GM12878 (cell line): ENCODE measurements at regions not wholly inside any gene's neighbourhood (a gene's known extent, or its start where the extent isn't known, plus 50 kb on each side); places are given as distances from the start of the nearest gene placed in this dataset.

ENCODE experiments used
- ATAC-seq: fragments of 200-7000 bp; cut with Tn5 transposase; 3 replicates; pipeline ENCODE4 v1.9.1; 2020; ENCODE audit warnings: mild to moderate bottlenecking, moderate library complexity
- BruUV-seq: library from RNA; stranded (reverse); fragments of 400-500 nt; replicated peaks from 2 replicates; lab custom pipeline; 2021; lab: Mats Ljungman, UMichigan
- CTCF ChIA-PET: fragments of 300-600 bp; sonication (Branson Sonifier 250); formaldehyde crosslinking; extraction: SDS; loops from one replicate; lab custom pipeline; 2021; ENCODE audit warnings: inconsistent platforms; lab: Yijun Ruan, JAX
- POLR2A ChIA-PET: fragments of 350-600 bp; formaldehyde crosslinking; extraction: SDS; loops from one replicate; lab custom pipeline; 2021; ENCODE audit warnings: inconsistent platforms; lab: Charles Lee
- RAD21 ChIA-PET: fragments of 300-600 bp; sonication (Branson Sonifier 250); formaldehyde crosslinking; loops from one replicate; lab custom pipeline; 2023; ENCODE audit warnings: antibody characterized with exemption; ENCODE audit not compliant: unreplicated experiment; lab: Charles Lee
- SMC1A ChIA-PET: fragments of 300-600 bp; sonication (Branson Sonifier 250); formaldehyde crosslinking; loops from one replicate; lab custom pipeline; 2023; ENCODE audit not compliant: unreplicated experiment, uncharacterized antibody; lab: Charles Lee
- DNase-seq: peaks from one replicate; pipeline ENCODE4 v3.0.0-alpha.2; 2011; ENCODE audit warnings: low read depth, low spot score
- FAIRE-seq: peaks from 3 replicates; lab custom pipeline; 2011; peaks lifted over from hg19 to GRCh38; lab: Jason Lieb, UNC
- H2AFZ ChIP-seq: 2 replicates; pipeline ENCODE4 v1.6.0; 2011; ENCODE audit warnings: low read depth, low read length, control low read depth; ENCODE audit not compliant: control insufficient read depth
- H3K27ac ChIP-seq: 2 replicates; pipeline ENCODE4 v1.5.1; 2011; ENCODE audit warnings: control low read depth; ENCODE audit not compliant: control insufficient read depth, insufficient read depth
- H3K27me3 ChIP-seq, 2 experiments: replicated peaks in 1 of 2; 2 replicates each; pipeline versions ENCODE4 v1.6.0 to v1.6.1; 2011; ENCODE audit warnings: low read length in 1 of 2; ENCODE audit not compliant: control insufficient read depth in 2 of 2, insufficient read depth in 2 of 2
- H3K36me3 ChIP-seq, 2 experiments: 2 replicates each; pipeline ENCODE4 v1.5.1; 2011; ENCODE audit warnings: low read length in 1 of 2; ENCODE audit not compliant: control insufficient read depth in 2 of 2, insufficient read depth in 2 of 2
- H3K4me1 ChIP-seq: 2 replicates; pipeline ENCODE4 v1.6.1; 2011; ENCODE audit warnings: mild to moderate bottlenecking, low read length, moderate library complexity, mixed read lengths; ENCODE audit not compliant: control insufficient read depth, insufficient read depth
- H3K4me2 ChIP-seq: 2 replicates; pipeline ENCODE4 v1.6.0; 2011; ENCODE audit warnings: control low read depth; ENCODE audit not compliant: control insufficient read depth, insufficient read depth
- H3K4me3 ChIP-seq: fragments of 200-600 bp; sonication (generic); 2 replicates; pipeline ENCODE4 v1.5.1; 2016
- H3K79me2 ChIP-seq: 2 replicates; pipeline ENCODE4 v1.6.0; 2011; ENCODE audit warnings: low read length; ENCODE audit not compliant: control insufficient read depth, insufficient read depth
- H3K9ac ChIP-seq: 2 replicates; pipeline ENCODE4 v1.8.0; 2011; ENCODE audit warnings: low read length, control low read depth, mixed read lengths; ENCODE audit not compliant: control insufficient read depth, insufficient read depth
- H3K9me3 ChIP-seq: replicated peaks from 3 replicates; pipeline ENCODE4 v1.5.1; 2011; ENCODE audit warnings: mild to moderate bottlenecking, low read length; ENCODE audit not compliant: control insufficient read depth, insufficient read depth
- H4K20me1 ChIP-seq: 2 replicates; pipeline ENCODE4 v1.6.0; 2011; ENCODE audit not compliant: control insufficient read depth, insufficient read depth
- EP300 ChIP-seq, 2 experiments: fragments of 150-350 bp in 1 of 2; IDR thresholded peaks; 2 replicates each; pipeline ENCODE4 v1.6.1; 2011 to 2012; ENCODE audit warnings: low read depth in 2 of 2, low read length in 2 of 2, borderline replicate concordance in 1 of 2, improper control_type of control experiment in 1 of 2, inconsistent platforms in 1 of 2; ENCODE audit not compliant: control insufficient read depth in 1 of 2
- RCOR1 ChIP-seq: conservative IDR thresholded peaks from 2 replicates; pipeline ENCODE4 v1.6.1; 2012; ENCODE audit warnings: low read depth, low read length, improper control_type of control experiment
- RELA ChIP-seq: fragments of 450-650 bp; IDR thresholded peaks from 2 replicates; pipeline ENCODE4 v1.8.0; 2014; ENCODE audit warnings: borderline replicate concordance; ENCODE audit not compliant: partially characterized antibody
- SIN3A ChIP-seq: IDR thresholded peaks from 2 replicates; pipeline ENCODE4 v1.6.1; 2012; ENCODE audit warnings: low read depth, low read length, improper control_type of control experiment
- WGBS: methylation state at CpG from one replicate; pipeline ENCODE4 v1.1.6; 2016; ENCODE audit warnings: low lambda C conversion rate; ENCODE audit not compliant: insufficient replicate concordance, insufficient coverage; ENCODE audit errors: missing lambda C conversion rate; 5-methylcytosine and 5-hydroxymethylcytosine counted together
- in situ Hi-C: fragments of 300-500 bp; cut with MboI; formaldehyde crosslinking; loops from 9 replicates; pipeline ENCODE4 v1.14.3; 2018; ENCODE audit warnings: mixed read lengths
- intact Hi-C: fragments of 100-400 bp; cut with micrococcal nuclease; formaldehyde crosslinking; loops from one replicate; pipeline ENCODE4 v1.14.2; 2022; ENCODE audit not compliant: unreplicated experiment
- TF ChIP-seq, protein P1 (sequence below), 3 experiments: IDR thresholded peaks in 2 of 3; conservative IDR thresholded peaks in 1 of 3; 2 replicates each; pipeline ENCODE4 v1.5.1; 2011; ENCODE audit warnings: low read depth in 3 of 3, low read length in 3 of 3, mild to moderate bottlenecking in 3 of 3, control low read depth in 2 of 3, moderate library complexity in 2 of 3, inconsistent platforms in 1 of 3, mixed read lengths in 1 of 3; ENCODE audit not compliant: control insufficient read depth in 2 of 3, insufficient read depth in 1 of 3; ENCODE audit errors: extremely low read depth in 1 of 3

DNA sequence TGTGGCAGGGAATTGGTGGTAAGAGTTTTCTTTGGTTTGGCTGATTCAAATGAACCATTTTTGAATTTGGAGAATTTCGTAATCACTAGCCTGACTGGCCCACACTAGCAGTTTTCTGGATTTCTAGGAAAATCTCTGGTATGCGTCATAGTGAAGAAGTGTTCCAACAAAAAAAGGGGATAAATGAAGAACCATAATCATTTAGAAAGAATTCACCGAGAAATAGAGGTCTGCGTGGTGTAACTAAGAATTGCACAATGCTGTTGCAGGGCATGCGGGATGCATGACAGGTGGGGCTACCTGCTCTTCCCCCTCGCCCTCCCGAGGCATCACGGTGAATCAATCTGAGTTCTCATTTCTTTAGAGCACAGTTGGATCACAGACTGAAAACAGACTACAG, 232.3 kb upstream of the PAPPA start:
- BruUV-seq, result no TSS peak
- Histone ChIP-seq H3K36me3 (no peaks in the 10 kb centered on the region), H3K4me3 (no peak overlapping the region), H3K4me2 (no peak overlapping the region), H4K20me1 (no peaks in the 10 kb centered on the region), H3K79me2 (no peaks in the 10 kb centered on the region), H2AFZ (no peak overlapping the region), H3K27me3 (no peaks in the 10 kb centered on the region), H3K4me1 (no peaks in the 10 kb centered on the region), H3K9me3 (no peaks in the 10 kb centered on the region), H3K9ac (no peak overlapping the region), H3K27ac (no peak overlapping the region)
- no peak for FAIRE-seq
- RAD21 ChIA-PET, result no interaction called here
- SMC1A ChIA-PET, result no interaction called here
- POLR2A ChIA-PET, result interaction anchor here (0.7 kb wide), 1 partner anchor 49 kb away, joined by 4 read pairs; no protein-coding TSS in a partner anchor
- no peak for DNase-seq
- in situ Hi-C loops (no loop called here), intact Hi-C loops (no loop called here)
- no peak for ATAC-seq
- no peak for TF ChIP-seq RCOR1
- no peak for TF ChIP-seq SIN3A
- TF ChIP-seq, protein P1, sequence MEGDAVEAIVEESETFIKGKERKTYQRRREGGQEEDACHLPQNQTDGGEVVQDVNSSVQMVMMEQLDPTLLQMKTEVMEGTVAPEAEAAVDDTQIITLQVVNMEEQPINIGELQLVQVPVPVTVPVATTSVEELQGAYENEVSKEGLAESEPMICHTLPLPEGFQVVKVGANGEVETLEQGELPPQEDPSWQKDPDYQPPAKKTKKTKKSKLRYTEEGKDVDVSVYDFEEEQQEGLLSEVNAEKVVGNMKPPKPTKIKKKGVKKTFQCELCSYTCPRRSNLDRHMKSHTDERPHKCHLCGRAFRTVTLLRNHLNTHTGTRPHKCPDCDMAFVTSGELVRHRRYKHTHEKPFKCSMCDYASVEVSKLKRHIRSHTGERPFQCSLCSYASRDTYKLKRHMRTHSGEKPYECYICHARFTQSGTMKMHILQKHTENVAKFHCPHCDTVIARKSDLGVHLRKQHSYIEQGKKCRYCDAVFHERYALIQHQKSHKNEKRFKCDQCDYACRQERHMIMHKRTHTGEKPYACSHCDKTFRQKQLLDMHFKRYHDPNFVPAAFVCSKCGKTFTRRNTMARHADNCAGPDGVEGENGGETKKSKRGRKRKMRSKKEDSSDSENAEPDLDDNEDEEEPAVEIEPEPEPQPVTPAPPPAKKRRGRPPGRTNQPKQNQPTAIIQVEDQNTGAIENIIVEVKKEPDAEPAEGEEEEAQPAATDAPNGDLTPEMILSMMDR (IDR thresholded peaks at IDR 0.05 in 2 of 3, conservative IDR thresholded peaks at IDR 0.05 in 1 of 3; ENCODE audit: control insufficient read depth in 2 of 3, extremely low read depth in 1 of 3, insufficient read depth in 1 of 3, low read depth in 3 of 3, low read length in 3 of 3), result no peak
- 32% methylated on average over 8 of the region's 8 CpGs for WGBS
- CTCF ChIA-PET, result no interaction called here

GRCh38 chr9:115922444-115922843, 231.1 kb upstream of the PAPPA start:
- H3K27me3 ChIP-seq, result no peaks in the 10 kb centered on the region
- ATAC-seq, result no peak
- CTCF ChIA-PET, result no interaction called here
- no peaks in the 10 kb centered on the region for H4K20me1 ChIP-seq
- RAD21 ChIA-PET, result no interaction called here
- DNase-seq, result no peak
- FAIRE-seq, result no peak
- BruUV-seq, result no TSS peak
- TF ChIP-seq EP300 (IDR thresholded peaks at IDR 0.05; ENCODE audit: borderline replicate concordance in 1 of 2, control insufficient read depth in 1 of 2, low read depth in 2 of 2, low read length in 2 of 2) (no peak), RELA (no peak)
- H3K4me3 ChIP-seq, result no peak overlapping the region
- in situ Hi-C loops, result no loop called here
- no peak overlapping the region for H3K27ac ChIP-seq
- no peak overlapping the region for H3K4me2 ChIP-seq
- no peak overlapping the region for H3K9ac ChIP-seq
- H3K4me1 ChIP-seq, result no peaks in the 10 kb centered on the region
- POLR2A ChIA-PET, result no interaction called here
- no peaks in the 10 kb centered on the region for H3K36me3 ChIP-seq
- intact Hi-C loops, result no loop called here
- WGBS, result 2% methylated on average over 3 of the region's 3 CpGs
- SMC1A ChIA-PET, result no interaction called here
- no peaks in the 10 kb centered on the region for H3K79me2 ChIP-seq
- H3K9me3 ChIP-seq, result no peaks in the 10 kb centered on the region
- H2AFZ ChIP-seq, result no peak overlapping the region
